RWPE1 (cell line): ENCODE measurements at regions not wholly inside any gene's neighbourhood (a gene's known extent, or its start where the extent isn't known, plus 50 kb on each side); places are given as distances from the start of the nearest gene placed in this dataset.

ENCODE experiments used
- CTCF ChIA-PET: fragments of 350-600 bp; sonication (Branson Sonifier 250); formaldehyde crosslinking; extraction: SDS; loops from one replicate; lab custom pipeline; 2021; lab: Yijun Ruan, JAX
- POLR2A ChIA-PET: fragments of 400-600 bp; formaldehyde crosslinking; extraction: SDS; loops from one replicate; lab custom pipeline; 2020; ENCODE audit warnings: antibody characterized with exemption; ENCODE audit not compliant: low non-redundant PET; lab: Yijun Ruan, JAX
- DNase-seq: peaks from one replicate; pipeline ENCODE4 v3.0.0; 2012; ENCODE audit warnings: low spot score
- H3K27ac ChIP-seq: fragments of 450-650 bp; 2 replicates; pipeline ENCODE4 v1.5.1; 2017
- TF ChIP-seq, protein P1 (sequence below): fragments of 450-650 bp; conservative IDR thresholded peaks from 2 replicates; pipeline ENCODE4 v1.5.1; 2017; ENCODE audit warnings: low read depth, mild to moderate bottlenecking

GRCh38 chr18:34976899-34977837, 64.0 kb upstream of the MAPRE2 start:
- CTCF ChIA-PET, result no interaction called here

GRCh38 chr18:34977838-34978532, 63.2 kb upstream of the MAPRE2 start:
- ChIA-PET CTCF (no interaction called here), POLR2A (no interaction called here)
- TF ChIP-seq, protein P1, sequence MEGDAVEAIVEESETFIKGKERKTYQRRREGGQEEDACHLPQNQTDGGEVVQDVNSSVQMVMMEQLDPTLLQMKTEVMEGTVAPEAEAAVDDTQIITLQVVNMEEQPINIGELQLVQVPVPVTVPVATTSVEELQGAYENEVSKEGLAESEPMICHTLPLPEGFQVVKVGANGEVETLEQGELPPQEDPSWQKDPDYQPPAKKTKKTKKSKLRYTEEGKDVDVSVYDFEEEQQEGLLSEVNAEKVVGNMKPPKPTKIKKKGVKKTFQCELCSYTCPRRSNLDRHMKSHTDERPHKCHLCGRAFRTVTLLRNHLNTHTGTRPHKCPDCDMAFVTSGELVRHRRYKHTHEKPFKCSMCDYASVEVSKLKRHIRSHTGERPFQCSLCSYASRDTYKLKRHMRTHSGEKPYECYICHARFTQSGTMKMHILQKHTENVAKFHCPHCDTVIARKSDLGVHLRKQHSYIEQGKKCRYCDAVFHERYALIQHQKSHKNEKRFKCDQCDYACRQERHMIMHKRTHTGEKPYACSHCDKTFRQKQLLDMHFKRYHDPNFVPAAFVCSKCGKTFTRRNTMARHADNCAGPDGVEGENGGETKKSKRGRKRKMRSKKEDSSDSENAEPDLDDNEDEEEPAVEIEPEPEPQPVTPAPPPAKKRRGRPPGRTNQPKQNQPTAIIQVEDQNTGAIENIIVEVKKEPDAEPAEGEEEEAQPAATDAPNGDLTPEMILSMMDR, result no peak
- H3K27ac ChIP-seq, result no peak overlapping the region
- DNase-seq, result no peak

More at GRCh38 chr18:34976899-34977837, 64.0 kb upstream of the MAPRE2 start:
- H3K27ac ChIP-seq, result no peak overlapping the region
- TF ChIP-seq, protein P1, result no peak
- DNase-seq, result no peak
- POLR2A ChIA-PET, result no interaction called here

DNA sequence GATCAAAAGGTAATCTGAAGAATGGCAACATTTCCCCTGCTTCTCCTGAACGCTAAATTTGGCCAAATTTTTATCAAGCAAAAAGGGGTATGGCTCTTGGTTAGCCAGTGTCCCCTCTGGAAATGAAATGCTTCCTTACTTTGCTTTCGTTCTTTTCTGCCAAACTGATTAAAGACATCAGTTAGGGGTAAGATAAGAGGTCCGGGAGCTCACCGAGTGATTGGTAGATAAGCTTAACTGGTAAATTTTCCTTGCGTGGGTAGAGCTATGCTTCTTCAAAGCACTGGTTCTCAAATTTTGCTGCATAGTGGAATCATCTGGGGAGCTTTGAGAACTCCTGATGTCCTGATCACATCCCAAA, 62.7 kb upstream of the MAPRE2 start:
- H3K27ac ChIP-seq, result no peak overlapping the region; the same call in 1 of the 2 replicates
- TF ChIP-seq, protein P1, result no peak
- ChIA-PET CTCF (no interaction called here), POLR2A (no interaction called here)
- no peak for DNase-seq

DNA sequence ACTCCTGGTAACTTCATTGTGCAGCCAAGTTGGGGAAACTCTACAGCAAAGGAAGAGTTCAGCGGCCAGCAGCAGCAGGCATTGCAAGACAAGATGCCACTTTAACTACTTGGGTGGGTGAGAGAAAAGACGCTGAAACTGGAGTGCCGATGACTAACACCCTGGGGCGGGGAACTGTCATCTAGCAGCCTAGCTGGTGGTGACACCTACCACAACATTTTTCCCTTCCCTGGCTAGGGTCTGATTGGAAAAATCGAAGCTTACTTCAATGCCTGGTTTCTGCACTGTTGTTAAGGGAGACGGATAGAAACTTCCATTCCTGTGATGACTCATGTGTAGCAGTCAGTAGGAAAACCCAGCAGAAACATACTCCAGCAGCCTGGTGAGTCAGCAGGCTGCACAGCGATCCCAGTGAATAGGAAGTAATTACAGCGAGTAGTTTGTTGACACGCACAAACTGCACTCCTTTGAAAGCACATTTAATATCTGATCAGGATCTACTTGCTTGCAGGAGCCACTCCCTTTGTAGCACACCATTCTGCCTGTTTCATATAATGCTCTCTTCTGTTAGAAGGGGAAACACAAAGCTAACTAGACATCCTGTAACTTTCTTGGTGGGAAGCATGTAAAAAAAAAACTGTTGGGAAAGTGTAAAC, 62.1 kb upstream of the MAPRE2 start:
- ChIA-PET POLR2A (no interaction called here), CTCF (no interaction called here)
- TF ChIP-seq, protein P1, result no peak
- peak; percentile 74 for DNase-seq
- H3K27ac ChIP-seq, result peak overlapping the region; percentile 58; the same call in 1 of the 2 replicates

DNA sequence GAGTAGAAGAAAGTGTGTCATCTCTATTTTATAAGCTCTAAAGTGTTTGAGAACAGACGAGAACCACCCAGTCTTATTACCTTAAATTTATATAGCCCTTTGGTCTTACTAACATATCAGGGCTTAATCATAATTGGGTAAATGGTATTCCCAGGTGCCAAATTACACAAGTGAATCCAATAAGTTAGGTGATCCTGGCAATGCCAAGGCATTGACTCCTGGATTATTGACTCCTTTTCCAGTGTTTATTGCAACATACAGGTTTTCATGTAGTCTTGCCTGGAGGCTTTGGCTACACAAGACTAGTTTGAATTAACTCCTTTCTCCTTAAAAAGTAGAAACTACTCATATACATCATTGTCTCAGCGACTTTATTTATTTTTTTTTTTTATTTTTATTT, 59.7 kb upstream of the MAPRE2 start:
- TF ChIP-seq, protein P1, result no peak
- ChIA-PET CTCF (interaction anchor here (0.6 kb wide), 1 partner anchor 186 kb away, joined by 4 read pairs; no protein-coding TSS in a partner anchor), POLR2A (no interaction called here)
- DNase-seq, result no peak
- H3K27ac ChIP-seq, result no peak overlapping the region

DNA sequence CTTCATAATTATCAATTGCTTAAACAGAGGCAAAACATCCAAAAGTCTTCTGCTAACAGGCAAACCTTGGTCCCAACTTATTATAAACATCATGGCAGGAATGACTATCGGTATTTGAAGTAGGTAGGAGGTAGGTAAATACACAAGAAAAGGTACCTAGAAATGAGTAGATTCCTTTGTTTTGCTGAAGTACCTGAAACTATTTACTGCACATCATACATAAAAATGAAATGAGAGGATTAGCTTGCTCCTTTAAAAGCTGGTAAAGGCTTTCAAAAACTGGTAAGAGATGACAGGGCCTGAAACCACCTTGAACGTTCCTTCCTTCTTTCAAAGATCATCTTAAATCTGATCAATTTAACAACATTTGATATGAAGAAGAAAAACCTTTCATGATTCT, 55.2 kb upstream of the MAPRE2 start:
- H3K27ac ChIP-seq, result no peak overlapping the region
- ChIA-PET POLR2A (no interaction called here), CTCF (no interaction called here)
- TF ChIP-seq, protein P1, result no peak
- DNase-seq, result no peak
